GM19099 (cell line): ENCODE measurements at regions not wholly inside any gene's neighbourhood (a gene's known extent, or its start where the extent isn't known, plus 50 kb on each side); places are given as distances from the start of the nearest gene placed in this dataset.

Source experiments
- POLR2A ChIP-seq: IDR thresholded peaks from 3 replicates; pipeline ENCODE4 v1.6.1; 2011; ENCODE audit warnings: low read depth; ENCODE audit not compliant: insufficient read length; ENCODE audit errors: extremely low read depth

DNA sequence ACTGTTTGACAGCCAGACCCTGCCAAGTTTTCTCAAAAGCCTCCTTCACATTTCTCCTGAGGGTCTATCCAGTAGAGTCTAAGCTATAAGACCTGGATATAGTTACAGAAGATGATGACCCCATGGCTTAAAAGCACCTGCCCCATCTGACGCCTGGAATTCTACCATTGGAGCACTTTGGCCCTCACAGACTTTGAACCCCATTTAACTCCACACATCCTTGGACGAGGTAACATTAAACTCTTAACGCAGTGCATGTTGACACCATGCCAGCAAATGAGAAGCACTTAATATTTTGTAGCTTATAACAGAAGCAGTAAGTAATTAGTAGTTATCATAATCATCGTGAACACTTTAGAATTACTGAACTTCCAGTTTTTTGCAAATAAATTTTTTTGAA lies 61.9 kb upstream of the SMNDC1 start:
- no peak for TF ChIP-seq POLR2A

DNA sequence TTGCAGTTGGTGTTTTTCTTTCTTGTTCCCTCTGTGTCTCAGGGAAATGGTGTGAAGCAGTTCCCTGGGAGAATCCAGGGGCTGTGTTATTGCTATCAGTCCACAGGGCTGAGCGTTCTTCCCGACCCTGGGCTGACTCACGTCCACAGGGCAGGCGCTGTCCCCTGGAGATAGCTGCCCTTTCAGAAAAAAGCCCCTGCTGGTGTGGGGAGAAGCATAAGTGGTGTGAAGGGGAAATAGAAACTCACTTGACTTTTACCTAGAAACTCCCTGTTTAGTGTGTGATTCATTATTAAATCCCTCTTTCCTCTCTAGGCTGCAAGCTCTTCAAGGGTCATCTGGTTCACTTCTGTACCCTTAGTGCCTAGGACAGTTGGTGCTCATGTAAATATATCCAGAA lies 63.3 kb upstream of the SMNDC1 start:
- no peak for TF ChIP-seq POLR2A

- no peak for TF ChIP-seq POLR2A
These were observed 63.8 kb upstream of the SMNDC1 start for GRCh38 chr10:110368556-110368955.

DNA sequence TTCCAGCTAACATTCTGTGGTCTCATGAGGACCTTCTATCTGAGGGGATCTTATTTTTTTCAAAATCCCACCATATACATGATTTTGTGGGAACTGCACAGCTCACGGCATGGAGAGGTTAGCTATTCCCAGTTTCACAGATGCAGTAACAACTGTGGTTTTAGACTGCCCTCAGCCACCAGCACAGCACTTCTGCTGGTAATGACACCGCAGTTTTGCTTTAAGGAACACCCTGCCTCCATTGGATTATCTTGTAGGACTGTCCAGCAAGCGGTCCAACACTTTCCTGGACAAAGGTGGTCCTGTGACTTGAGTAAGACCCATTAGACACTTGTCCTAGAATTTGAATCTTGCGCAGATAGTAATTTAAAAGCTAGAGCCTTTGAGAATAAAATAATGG lies 65.3 kb upstream of the SMNDC1 start:
- TF ChIP-seq POLR2A = no peak

DNA sequence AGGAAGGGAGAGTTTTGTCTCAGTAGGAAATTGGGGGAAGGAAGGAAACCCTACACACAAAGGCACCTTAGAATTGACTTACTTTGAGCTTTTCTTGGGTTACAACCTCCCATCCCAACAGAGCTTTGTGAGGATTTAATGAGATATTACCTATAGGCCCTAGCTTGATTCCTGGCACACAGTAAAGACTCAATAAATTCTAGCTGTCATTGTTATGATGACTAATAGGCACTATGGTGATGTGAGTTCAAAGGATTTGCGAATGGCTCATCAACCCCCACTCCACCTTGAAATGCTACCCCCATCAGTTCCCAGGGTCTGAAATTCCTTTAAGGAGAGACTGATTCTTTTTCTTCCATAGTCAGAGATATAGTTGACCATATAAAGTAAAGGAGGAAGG lies 67.9 kb upstream of the SMNDC1 start:
- TF ChIP-seq POLR2A = no peak

- TF ChIP-seq POLR2A = no peak
These were observed 68.3 kb upstream of the SMNDC1 start for GRCh38 chr10:110373059-110373458.

DNA sequence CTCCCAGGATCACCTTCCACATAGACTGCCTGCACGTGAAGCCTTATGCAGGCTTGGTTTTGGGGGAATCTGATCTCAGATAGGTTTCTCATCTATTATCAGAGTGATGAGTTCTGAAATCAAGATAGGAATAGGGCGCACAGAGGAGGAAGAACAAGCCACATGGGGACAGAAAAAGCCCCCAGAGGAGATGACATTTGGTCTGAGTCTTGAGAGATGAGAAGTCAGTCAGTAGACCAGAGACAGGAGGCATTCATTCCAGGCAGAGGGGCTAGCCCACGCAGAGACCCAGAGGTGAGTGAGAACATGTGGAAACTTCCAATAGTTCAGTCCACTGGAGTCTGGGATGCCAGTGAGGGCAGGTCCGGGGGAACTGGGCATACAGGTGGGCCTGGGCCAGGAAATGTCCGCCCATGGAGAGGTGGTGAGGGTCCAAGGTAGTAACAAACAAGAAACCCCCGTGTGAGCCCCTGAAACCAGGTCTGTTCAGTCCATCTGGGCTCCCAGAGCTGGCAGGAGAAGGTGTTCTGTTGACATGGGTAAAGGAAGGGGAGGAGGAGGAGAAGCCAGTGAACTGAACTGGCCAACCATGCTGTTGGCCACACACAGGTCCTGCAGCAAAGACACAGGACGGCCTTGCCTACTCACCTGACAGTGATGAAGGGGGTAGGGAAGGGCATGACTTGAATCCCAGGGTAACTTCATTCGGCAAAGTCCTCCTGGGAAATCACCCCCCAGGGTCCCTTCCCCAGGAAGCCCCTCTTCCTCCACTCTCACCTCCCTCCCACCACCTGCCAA lies 69.3 kb upstream of the SMNDC1 start:
- TF ChIP-seq POLR2A = no peak

- TF ChIP-seq POLR2A = no peak
These were observed 70.4 kb upstream of the SMNDC1 start for GRCh38 chr10:110375121-110375520.

DNA sequence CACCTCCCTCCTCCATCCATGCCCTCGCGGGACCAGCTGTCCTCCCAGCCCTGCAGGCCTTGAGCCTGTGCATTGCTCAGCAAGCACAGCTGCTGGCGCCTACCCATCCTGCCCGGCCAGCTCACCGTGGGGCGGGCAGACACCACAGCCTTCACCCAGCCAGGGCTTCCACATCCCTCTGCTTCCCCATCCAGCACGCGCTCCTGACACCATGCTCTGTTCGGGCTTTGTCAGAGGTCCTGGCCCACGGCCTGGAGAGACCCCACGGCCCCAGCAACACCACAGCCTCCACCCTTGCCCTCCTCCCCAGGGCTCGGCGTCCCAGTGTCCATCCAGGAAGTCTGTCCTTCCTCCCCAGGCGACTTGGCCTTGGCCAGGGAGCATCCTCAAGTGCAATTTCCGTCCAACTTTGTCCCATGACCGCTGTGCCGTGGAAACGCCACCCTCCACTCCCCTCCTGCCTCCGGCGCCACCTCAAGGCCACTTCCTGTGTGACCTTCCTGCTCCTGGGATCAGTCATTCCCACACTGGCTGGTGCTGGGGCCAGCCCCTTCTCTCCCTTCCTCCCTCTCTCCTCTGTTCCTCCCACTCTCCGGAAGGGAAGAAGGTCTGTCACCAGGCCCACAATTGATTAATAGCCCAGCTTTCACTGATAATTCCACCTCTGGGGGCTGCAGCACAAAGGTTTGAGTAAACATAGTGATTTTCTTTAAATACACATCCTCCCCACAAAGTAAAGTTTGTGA lies 71.5 kb upstream of the SMNDC1 start:
- no peak for TF ChIP-seq POLR2A

DNA sequence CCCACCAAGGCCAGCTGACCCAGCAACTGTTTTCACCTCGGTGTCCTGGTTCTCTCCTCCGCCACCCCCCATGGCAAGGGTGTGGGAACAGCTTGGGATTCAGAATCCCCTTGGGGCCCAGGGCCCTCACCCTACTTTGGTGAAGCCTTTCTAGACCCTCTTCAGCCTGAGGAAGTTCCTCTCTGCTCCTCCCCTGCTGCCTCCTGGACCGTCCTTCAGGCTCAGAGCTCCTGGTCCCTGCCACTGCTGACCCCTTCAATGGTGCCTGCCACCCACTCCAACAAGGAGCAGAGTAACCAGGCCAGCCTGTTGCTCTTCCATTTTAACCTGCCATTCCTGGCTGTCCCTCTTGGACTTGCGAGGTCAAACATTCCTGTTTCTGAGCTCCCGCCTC lies 72.0 kb upstream of the SMNDC1 start:
- TF ChIP-seq POLR2A = no peak

DNA sequence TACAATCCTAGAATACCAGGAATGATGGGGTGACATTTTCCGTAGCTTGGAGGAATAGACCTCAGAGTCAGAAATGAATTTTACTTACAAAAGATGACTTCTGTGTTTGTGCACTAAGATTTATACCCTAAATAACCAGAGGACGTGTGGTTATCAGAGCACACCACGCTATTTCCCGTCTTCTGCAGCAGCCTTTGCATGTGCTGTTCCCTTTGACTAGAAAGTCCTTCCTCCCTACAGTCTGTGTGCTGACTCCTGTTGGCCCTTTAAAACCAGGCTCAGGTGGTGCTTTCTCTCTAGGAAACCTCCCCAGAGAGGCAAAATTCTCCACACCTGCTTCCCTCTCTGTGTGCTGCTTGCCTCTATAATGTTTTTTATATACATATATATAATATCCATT lies 73.3 kb upstream of the SMNDC1 start:
- TF ChIP-seq POLR2A = no peak

DNA sequence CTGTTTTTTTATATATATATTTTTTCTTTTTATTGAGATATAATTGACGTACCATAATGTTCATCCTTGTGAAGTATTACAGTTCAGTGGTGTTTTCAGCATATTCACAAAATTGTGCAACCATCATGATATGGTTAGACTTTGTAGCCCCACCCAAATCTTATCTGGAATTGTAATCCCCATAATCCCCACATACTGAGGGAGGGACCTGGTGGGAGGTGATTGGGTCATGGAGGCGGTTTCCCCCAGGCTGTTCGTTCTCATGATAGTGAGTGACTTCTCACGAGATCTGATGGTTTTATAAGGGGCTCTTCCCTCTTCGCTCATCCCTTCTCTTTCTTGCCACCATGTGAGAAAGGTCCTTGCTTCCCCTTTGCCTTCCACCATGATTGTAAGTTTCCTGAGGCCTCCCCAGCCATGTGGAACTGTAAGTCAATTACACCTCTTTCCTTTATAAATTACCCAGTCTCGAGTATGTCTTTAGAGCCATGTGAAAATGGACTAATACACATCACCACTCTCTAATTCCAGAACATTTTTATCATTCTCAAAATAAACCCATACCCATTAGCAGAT lies 73.9 kb upstream of the SMNDC1 start:
- TF ChIP-seq POLR2A = no peak

GRCh38 chr10:110379831-110380230 lies 75.1 kb upstream of the SMNDC1 start:
- TF ChIP-seq POLR2A = no peak

DNA sequence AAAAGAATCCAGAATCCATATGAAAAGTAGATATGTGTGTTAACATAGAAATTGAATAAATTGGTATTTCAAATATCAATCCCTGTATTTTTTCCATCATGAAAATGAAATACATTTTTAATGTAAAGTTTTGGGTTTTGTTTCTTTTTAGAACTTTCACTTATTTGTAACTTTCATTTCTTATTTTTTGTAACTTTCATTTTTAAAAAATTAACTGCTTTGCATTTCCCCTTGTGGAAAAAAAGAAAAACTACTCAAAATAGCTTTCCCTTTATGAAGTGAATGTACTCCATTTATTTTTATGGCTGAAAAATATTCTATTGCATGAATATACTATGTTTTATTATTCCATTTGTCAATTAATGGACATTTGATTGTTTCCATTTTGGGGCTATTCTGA lies 75.6 kb upstream of the SMNDC1 start:
- no peak for TF ChIP-seq POLR2A

DNA sequence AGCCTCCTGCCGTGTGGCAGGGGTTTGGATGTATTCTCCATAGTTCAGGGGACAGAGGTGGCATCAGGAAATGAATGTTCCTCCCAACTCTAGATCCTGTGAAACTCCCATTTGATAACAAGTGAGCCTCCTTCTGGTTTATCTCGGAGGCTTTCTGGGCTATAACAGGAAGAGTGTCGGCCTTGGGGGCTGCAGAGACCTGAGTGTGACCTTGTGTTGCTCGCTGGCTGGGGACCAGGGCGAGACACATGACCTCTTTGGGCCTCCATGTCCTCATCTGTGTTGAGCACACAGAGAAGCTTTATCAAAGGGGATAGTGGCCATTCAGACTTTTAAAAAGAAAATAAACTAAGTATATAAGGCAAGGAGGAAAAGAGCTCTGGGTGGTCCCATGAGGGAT lies 78.0 kb upstream of the SMNDC1 start:
- TF ChIP-seq POLR2A = no peak

- TF ChIP-seq POLR2A = no peak
These were observed 82.9 kb upstream of the SMNDC1 start for GRCh38 chr10:110387617-110387982.
